ENCODE measurements at regions not wholly inside any gene's neighbourhood (a gene's known extent, or its start where the extent isn't known, plus 50 kb on each side); places are given as distances from the start of the nearest gene placed in this dataset.

- Mint-ChIP-seq H3K4me1 (ENCODE audit: low read depth, unreplicated experiment) (no peaks in the 10 kb centered on the region), H3K4me3 (ENCODE audit: low read depth, unreplicated experiment) (no peak overlapping the region), H3K9me3 (ENCODE audit: low read depth, unreplicated experiment) (peaks cover 12% of the 10 kb centered on the region), H3K27me3 (ENCODE audit: unreplicated experiment) (no peaks in the 10 kb centered on the region), H3K36me3 (ENCODE audit: insufficient read depth, unreplicated experiment) (no peaks in the 10 kb centered on the region), H3K27ac (ENCODE audit: unreplicated experiment) (no peak overlapping the region)
- no peak for TF ChIP-seq CTCF (IDR thresholded peaks at IDR 0.05; ENCODE audit: unreplicated experiment)
- no peak for DNase-seq
- BruUV-seq (replicated peaks) = no TSS peak
- intact Hi-C loops (cut with micrococcal nuclease; ENCODE audit: unreplicated experiment) = no loop called here
- CTCF ChIA-PET = interaction anchor here (0.6 kb wide), 2 partner anchors 74 to 100 kb away, joined by 4 to 5 read pairs; no protein-coding TSS in a partner anchor
These were observed 172.0 kb upstream of the SEMA6A start for GRCh38 chr5:116746668-116747067.

GRCh38 chr5:116740771-116741170, 166.1 kb upstream of the SEMA6A start:
- Mint-ChIP-seq H3K4me1 (ENCODE audit: low read depth, unreplicated experiment) (no peaks in the 10 kb centered on the region), H3K27me3 (ENCODE audit: unreplicated experiment) (no peaks in the 10 kb centered on the region), H3K36me3 (ENCODE audit: insufficient read depth, unreplicated experiment) (no peaks in the 10 kb centered on the region), H3K9me3 (ENCODE audit: low read depth, unreplicated experiment) (peaks cover 12% of the 10 kb centered on the region), H3K27ac (ENCODE audit: unreplicated experiment) (no peak overlapping the region), H3K4me3 (ENCODE audit: low read depth, unreplicated experiment) (no peak overlapping the region)
- DNase-seq = no peak
- BruUV-seq (replicated peaks) = no TSS peak
- CTCF ChIA-PET = no interaction called here
- TF ChIP-seq CTCF (IDR thresholded peaks at IDR 0.05; ENCODE audit: unreplicated experiment) = no peak
- intact Hi-C loops (cut with micrococcal nuclease; ENCODE audit: unreplicated experiment) = no loop called here

GRCh38 chr5:116739571-116739970, 164.9 kb upstream of the SEMA6A start:
- H3K36me3 Mint-ChIP-seq (ENCODE audit: insufficient read depth, unreplicated experiment) = no peaks in the 10 kb centered on the region
- no peaks in the 10 kb centered on the region for H3K27me3 Mint-ChIP-seq (ENCODE audit: unreplicated experiment)
- BruUV-seq (replicated peaks) = no TSS peak
- no peak overlapping the region for H3K27ac Mint-ChIP-seq (ENCODE audit: unreplicated experiment)
- CTCF ChIA-PET = no interaction called here
- TF ChIP-seq CTCF (IDR thresholded peaks at IDR 0.05; ENCODE audit: unreplicated experiment) = no peak
- H3K4me1 Mint-ChIP-seq (ENCODE audit: low read depth, unreplicated experiment) = no peaks in the 10 kb centered on the region
- DNase-seq = no peak
- H3K9me3 Mint-ChIP-seq (ENCODE audit: low read depth, unreplicated experiment) = peaks cover 7% of the 10 kb centered on the region
- intact Hi-C loops (cut with micrococcal nuclease; ENCODE audit: unreplicated experiment) = no loop called here
- H3K4me3 Mint-ChIP-seq (ENCODE audit: low read depth, unreplicated experiment) = no peak overlapping the region

- intact Hi-C loops (cut with micrococcal nuclease; ENCODE audit: unreplicated experiment) = no loop called here
These were observed 164.1 kb upstream of the SEMA6A start for GRCh38 chr5:116738615-116739261.

More at GRCh38 chr5:116738615-116739261, 164.1 kb upstream of the SEMA6A start:
- TF ChIP-seq CTCF (IDR thresholded peaks at IDR 0.05; ENCODE audit: unreplicated experiment) = no peak
- Mint-ChIP-seq H3K4me1 (ENCODE audit: low read depth, unreplicated experiment) (no peaks in the 10 kb centered on the region), H3K4me3 (ENCODE audit: low read depth, unreplicated experiment) (no peak overlapping the region), H3K9me3 (ENCODE audit: low read depth, unreplicated experiment) (peaks cover 3% of the 10 kb centered on the region), H3K27ac (ENCODE audit: unreplicated experiment) (no peak overlapping the region), H3K27me3 (ENCODE audit: unreplicated experiment) (no peaks in the 10 kb centered on the region), H3K36me3 (ENCODE audit: insufficient read depth, unreplicated experiment) (no peaks in the 10 kb centered on the region)
- CTCF ChIA-PET = no interaction called here
- no peak for DNase-seq
- BruUV-seq (replicated peaks) = no TSS peak
